Panc1 (cell line): ENCODE measurements at regions not wholly inside any gene's neighbourhood (a gene's known extent, or its start where the extent isn't known, plus 50 kb on each side); places are given as distances from the start of the nearest gene placed in this dataset.

Source experiments
- ATAC-seq: fragments of 200-7000 bp; cut with Tn5 transposase; 2 replicates; pipeline ENCODE4 v1.9.1; 2020; ENCODE audit warnings: mild to moderate bottlenecking, moderate library complexity
- BruUV-seq: library from RNA; stranded (reverse); fragments of 400-500 nt; replicated peaks from 2 replicates; lab custom pipeline; 2021; lab: Mats Ljungman, UMichigan
- CTCF ChIA-PET: fragments of 300-600 bp; sonication (Branson Sonifier 250); formaldehyde crosslinking; loops from one replicate; lab custom pipeline; 2022; ENCODE audit warnings: antibody characterized with exemption; lab: Charles Lee
- POLR2A ChIA-PET: fragments of 300-600 bp; sonication (Branson Sonifier 250); formaldehyde crosslinking; loops from one replicate; lab custom pipeline; 2022; ENCODE audit warnings: antibody characterized with exemption; lab: Charles Lee
- DNase-seq: peaks from one replicate; pipeline ENCODE4 v3.0.0-alpha.2; 2010; ENCODE audit warnings: low read depth, low spot score
- H3K27ac ChIP-seq: 2 replicates; pipeline ENCODE4 v1.5.1; 2011; ENCODE audit warnings: mild to moderate bottlenecking, low read length, inconsistent platforms
- H3K27me3 ChIP-seq: fragments of 200-500 bp; sonication (Bioruptor generic); 2 replicates; pipeline ENCODE4 v1.6.0; 2014; ENCODE audit warnings: low read length, inconsistent platforms; ENCODE audit not compliant: control insufficient read depth, insufficient read depth
- H3K36me3 ChIP-seq: fragments of 200-500 bp; sonication (Bioruptor generic); 2 replicates; pipeline ENCODE4 v1.5.1; 2014; ENCODE audit warnings: inconsistent platforms, mild to moderate bottlenecking, low read length, moderate library complexity; ENCODE audit not compliant: control insufficient read depth, insufficient read depth
- H3K4me1 ChIP-seq: 2 replicates; pipeline ENCODE4 v1.5.1; 2011; ENCODE audit warnings: inconsistent platforms, mild to moderate bottlenecking, low read length, moderate library complexity; ENCODE audit not compliant: control insufficient read depth, insufficient read depth
- H3K4me3 ChIP-seq, 2 experiments: 2 replicates each; pipeline ENCODE4 v1.5.1; 2011 to 2012; ENCODE audit warnings: low read depth in 2 of 2, low read length in 2 of 2, mild to moderate bottlenecking in 2 of 2, inconsistent platforms in 1 of 2, moderate library complexity in 1 of 2
- H3K9me3 ChIP-seq: fragments of 200-500 bp; sonication (Bioruptor generic); 2 replicates; pipeline ENCODE4 v1.5.1; 2014; ENCODE audit warnings: low read depth, mild to moderate bottlenecking, inconsistent platforms, low read length, moderate library complexity; ENCODE audit not compliant: control insufficient read depth, insufficient read depth
- POLR2AphosphoS5 ChIP-seq: IDR thresholded peaks from 2 replicates; pipeline ENCODE4 v1.6.1; 2012; ENCODE audit warnings: mild to moderate bottlenecking, low read depth, low read length, moderate library complexity
- REST ChIP-seq, 2 experiments: IDR thresholded peaks; 2 replicates each; pipeline ENCODE4 v1.6.1; 2011 to 2012; ENCODE audit warnings: low read depth in 2 of 2, control low read depth in 1 of 2, low read length in 1 of 2, mild to moderate bottlenecking in 1 of 2, moderate library complexity in 1 of 2; ENCODE audit not compliant: insufficient read depth in 1 of 2
- SIN3A ChIP-seq: IDR thresholded peaks from 2 replicates; pipeline ENCODE4 v1.6.1; 2012; ENCODE audit warnings: low read depth, mild to moderate bottlenecking, low read length, moderate library complexity, borderline replicate concordance; ENCODE audit not compliant: insufficient read depth
- TCF7L2 ChIP-seq: IDR thresholded peaks from 2 replicates; pipeline ENCODE4 v1.6.1; 2011; ENCODE audit warnings: mild to moderate bottlenecking, low read depth, low read length, inconsistent platforms
- in situ Hi-C: cut with HindIII; loops from 2 replicates; pipeline ENCODE4 v1.10.0; 2016; ENCODE audit warnings: low sequenced_read_pairs, low pct_unique_long_range_greater_than_20kb
- intact Hi-C: fragments of 100-400 bp; cut with micrococcal nuclease; formaldehyde crosslinking; loops from one replicate; pipeline ENCODE4 v1.10.0; 2022; ENCODE audit not compliant: unreplicated experiment
- TF ChIP-seq, protein P1 (sequence below): fragments of 450-650 bp; IDR thresholded peaks from 2 replicates; pipeline ENCODE4 v1.5.1; 2017; ENCODE audit warnings: mild to moderate bottlenecking

DNA sequence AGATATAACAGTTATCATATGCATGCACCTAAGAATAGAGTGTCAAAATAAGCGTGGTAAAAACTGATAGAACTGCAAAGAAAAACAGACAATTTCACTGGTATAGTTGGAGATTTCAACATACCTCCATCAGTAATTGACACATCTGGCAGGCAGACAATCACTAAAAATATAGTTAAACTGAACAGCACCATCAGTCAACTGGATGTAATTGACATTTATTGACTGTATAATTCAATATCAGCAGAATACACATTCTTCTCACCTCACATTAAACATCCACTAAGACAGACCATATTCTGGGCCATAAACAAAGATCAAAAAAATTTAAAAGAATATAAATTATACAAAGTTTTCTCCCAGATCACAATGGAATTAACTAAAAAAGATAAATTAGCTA lies 378.5 kb upstream of the RGPD4 start:
- intact Hi-C loops = no loop called here
- no peak for ATAC-seq
- in situ Hi-C loops = no loop called here
- no peaks in the 10 kb centered on the region for H3K4me1 ChIP-seq
- CTCF ChIA-PET = no interaction called here
- no peaks in the 10 kb centered on the region for H3K36me3 ChIP-seq
- no peak for DNase-seq
- no peaks in the 10 kb centered on the region for H3K27me3 ChIP-seq
- TF ChIP-seq TCF7L2 = no peak
- H3K9me3 ChIP-seq = no peaks in the 10 kb centered on the region
- H3K4me3 ChIP-seq = no peak overlapping the region
- POLR2A ChIA-PET = no interaction called here
- H3K27ac ChIP-seq = no peak overlapping the region
- BruUV-seq = no TSS peak

DNA sequence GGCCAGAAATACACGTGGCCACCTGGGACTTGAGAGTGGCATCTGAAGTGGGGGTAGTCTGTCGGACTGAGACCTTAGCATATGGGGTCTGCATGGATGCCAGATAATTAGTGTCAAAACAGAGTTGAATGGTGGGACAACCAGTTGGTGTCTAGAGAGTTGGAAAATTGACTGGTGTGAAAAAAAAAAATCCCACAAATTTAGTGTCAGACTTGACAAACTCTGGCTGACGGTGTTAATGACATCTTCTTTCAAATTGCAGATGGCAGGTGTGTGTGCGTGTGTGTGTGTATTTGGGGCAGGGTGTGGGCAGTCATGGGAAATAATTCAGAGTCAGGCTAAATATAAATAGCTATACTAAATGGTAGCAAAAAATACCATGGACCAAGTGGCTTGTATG lies 365.4 kb upstream of the RGPD4 start:
- Histone ChIP-seq H3K4me3 (no peak overlapping the region), H3K9me3 (no peaks in the 10 kb centered on the region), H3K4me1 (no peaks in the 10 kb centered on the region), H3K36me3 (no peaks in the 10 kb centered on the region), H3K27me3 (no peaks in the 10 kb centered on the region), H3K27ac (no peak overlapping the region)
- no TSS peak for BruUV-seq
- DNase-seq (no peak), ATAC-seq (no peak)
- in situ Hi-C loops (no loop called here), intact Hi-C loops (no loop called here)
- ChIA-PET CTCF (no interaction called here), POLR2A (no interaction called here)
- TF ChIP-seq REST (IDR thresholded peaks at IDR 0.05; ENCODE audit: insufficient read depth in 1 of 2, low read depth in 2 of 2, low read length in 1 of 2) (no peak), POLR2AphosphoS5 (no peak), TCF7L2 (no peak), SIN3A (no peak)
- TF ChIP-seq, protein P1, sequence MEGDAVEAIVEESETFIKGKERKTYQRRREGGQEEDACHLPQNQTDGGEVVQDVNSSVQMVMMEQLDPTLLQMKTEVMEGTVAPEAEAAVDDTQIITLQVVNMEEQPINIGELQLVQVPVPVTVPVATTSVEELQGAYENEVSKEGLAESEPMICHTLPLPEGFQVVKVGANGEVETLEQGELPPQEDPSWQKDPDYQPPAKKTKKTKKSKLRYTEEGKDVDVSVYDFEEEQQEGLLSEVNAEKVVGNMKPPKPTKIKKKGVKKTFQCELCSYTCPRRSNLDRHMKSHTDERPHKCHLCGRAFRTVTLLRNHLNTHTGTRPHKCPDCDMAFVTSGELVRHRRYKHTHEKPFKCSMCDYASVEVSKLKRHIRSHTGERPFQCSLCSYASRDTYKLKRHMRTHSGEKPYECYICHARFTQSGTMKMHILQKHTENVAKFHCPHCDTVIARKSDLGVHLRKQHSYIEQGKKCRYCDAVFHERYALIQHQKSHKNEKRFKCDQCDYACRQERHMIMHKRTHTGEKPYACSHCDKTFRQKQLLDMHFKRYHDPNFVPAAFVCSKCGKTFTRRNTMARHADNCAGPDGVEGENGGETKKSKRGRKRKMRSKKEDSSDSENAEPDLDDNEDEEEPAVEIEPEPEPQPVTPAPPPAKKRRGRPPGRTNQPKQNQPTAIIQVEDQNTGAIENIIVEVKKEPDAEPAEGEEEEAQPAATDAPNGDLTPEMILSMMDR = no peak

DNA sequence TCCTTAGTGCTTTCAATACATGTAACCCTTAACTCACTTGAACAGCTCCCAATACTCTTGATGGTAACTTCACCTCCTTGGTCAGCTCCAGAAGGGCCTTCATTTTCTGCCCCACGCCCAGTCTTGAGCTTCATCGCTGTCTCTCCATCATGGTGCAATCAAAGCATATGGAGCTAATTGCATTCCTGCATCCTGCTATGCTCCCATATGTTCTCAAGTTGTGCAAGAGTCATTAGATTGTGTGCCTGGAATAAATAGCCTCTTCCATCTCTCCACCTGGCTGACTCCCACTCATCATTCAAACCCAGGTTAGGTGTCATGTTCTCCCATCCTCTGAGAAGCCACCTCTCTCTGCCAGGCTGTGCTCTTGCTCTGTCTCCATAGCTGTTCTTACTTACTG lies 364.5 kb upstream of the RGPD4 start:
- Histone ChIP-seq H3K36me3 (no peaks in the 10 kb centered on the region), H3K27me3 (no peaks in the 10 kb centered on the region), H3K4me1 (no peaks in the 10 kb centered on the region), H3K27ac (no peak overlapping the region), H3K4me3 (no peak overlapping the region), H3K9me3 (no peaks in the 10 kb centered on the region)
- in situ Hi-C loops (no loop called here), intact Hi-C loops (no loop called here)
- BruUV-seq = no TSS peak
- TF ChIP-seq REST (IDR thresholded peaks at IDR 0.05; ENCODE audit: insufficient read depth in 1 of 2, low read depth in 2 of 2, low read length in 1 of 2) (no peak), SIN3A (no peak), POLR2AphosphoS5 (no peak), TCF7L2 (no peak)
- TF ChIP-seq, protein P1 = no peak
- POLR2A ChIA-PET = no interaction called here
- ATAC-seq = no peak
- no peak for DNase-seq
- CTCF ChIA-PET = no interaction called here
